PC-9 (cell line): ENCODE measurements at regions not wholly inside any gene's neighbourhood (a gene's known extent, or its start where the extent isn't known, plus 50 kb on each side); places are given as distances from the start of the nearest gene placed in this dataset.

Experiments
- CTCF ChIP-seq: fragments of 200-600 bp; sonication (generic); conservative IDR thresholded peaks from 2 replicates; pipeline ENCODE4 v1.6.1; 2017; ENCODE audit warnings: mixed run types, antibody characterized with exemption, mild to moderate bottlenecking, moderate library complexity
- EZH2 ChIP-seq: fragments of 200-600 bp; sonication (generic); IDR thresholded peaks from 2 replicates; pipeline ENCODE4 v1.8.0; 2017; ENCODE audit warnings: antibody characterized with exemption, low read depth

- TF ChIP-seq CTCF (no peak), EZH2 (no peak)
These were observed 1596.2 kb downstream of the MRPL39 start for GRCh38 chr21:24011087-24011486.
